Tibial nerve (tissue), 4 donors: ENCODE measurements at regions not wholly inside any gene's neighbourhood (a gene's known extent, or its start where the extent isn't known, plus 50 kb on each side); places are given as distances from the start of the nearest gene placed in this dataset.
A peak's percentile ranks its signal among the peaks of the same experiment; 100 is the strongest.

Experiments
- CTCF ChIP-seq, 5 experiments: fragments of 200-600 bp in 3 of 5; fragments of 450-650 bp in 2 of 5; sonication (generic) in 3 of 5; IDR thresholded peaks; one replicate each; pipeline ENCODE4 v1.5.1; 2016 to 2019; ENCODE audit warnings: antibody characterized with exemption in 5 of 5, mild to moderate bottlenecking in 3 of 5, moderate library complexity in 2 of 5
- EP300 ChIP-seq, 2 donors: sonication (generic); formaldehyde crosslinking; IDR thresholded peaks; one replicate each; pipeline ENCODE4 v1.6.1; 2017; ENCODE audit warnings: antibody characterized with exemption in 2 of 2, mild to moderate bottlenecking in 1 of 2

GRCh38 chr10:37434091-37434490, 308.7 kb downstream of the ANKRD30A start:
- peak in 3 of 5 experiments; percentile 6 to 19 (median 8) for TF ChIP-seq CTCF (IDR thresholded peaks at IDR 0.05)
- TF ChIP-seq EP300 (IDR thresholded peaks at IDR 0.05) = no peak
